Astrocyte (in vitro differentiated cells and primary cell): ENCODE measurements at regions not wholly inside any gene's neighbourhood (a gene's known extent, or its start where the extent isn't known, plus 50 kb on each side); places are given as distances from the start of the nearest gene placed in this dataset.

Source experiments
- DNase-seq: peaks from one replicate; pipeline ENCODE4 v3.0.0-alpha.2; 2010; ENCODE audit warnings: low read depth
- FAIRE-seq: peaks from 2 replicates; lab custom pipeline; 2011; peaks lifted over from hg19 to GRCh38; lab: Jason Lieb, UNC
- H2AFZ ChIP-seq: 2 replicates; pipeline ENCODE4 v1.6.0; 2012; ENCODE audit warnings: low read depth, low read length, inconsistent platforms
- H3K27ac ChIP-seq: 2 replicates; pipeline ENCODE4 v1.5.1; 2011; ENCODE audit warnings: low read depth, low read length, inconsistent platforms
- H3K27me3 ChIP-seq: 2 replicates; pipeline ENCODE4 v1.6.0; 2011; ENCODE audit warnings: low read length, inconsistent platforms; ENCODE audit not compliant: insufficient read depth
- H3K36me3 ChIP-seq: 2 replicates; pipeline ENCODE4 v1.5.1; 2011; ENCODE audit warnings: low read length, inconsistent platforms; ENCODE audit not compliant: insufficient read depth
- H3K4me1 ChIP-seq: 2 replicates; pipeline ENCODE4 v1.5.1; 2011; ENCODE audit warnings: low read length, inconsistent platforms; ENCODE audit not compliant: insufficient read depth
- H3K4me2 ChIP-seq: 2 replicates; pipeline ENCODE4 v1.6.0; 2012; ENCODE audit warnings: low read length, inconsistent platforms
- H3K4me3 ChIP-seq: 2 replicates; pipeline ENCODE4 v1.5.1; 2011; ENCODE audit warnings: low read depth, mild to moderate bottlenecking, low read length, inconsistent platforms; ENCODE audit not compliant: insufficient read depth
- H3K79me2 ChIP-seq: 2 replicates; pipeline ENCODE4 v1.6.0; 2012; ENCODE audit warnings: mild to moderate bottlenecking, low read length, inconsistent platforms; ENCODE audit not compliant: insufficient read depth
- H3K9ac ChIP-seq: 2 replicates; pipeline ENCODE4 v1.6.0; 2012; ENCODE audit warnings: mild to moderate bottlenecking, low read length, inconsistent platforms
- H3K9me3 ChIP-seq: 2 replicates; pipeline ENCODE4 v1.5.1; 2012; ENCODE audit warnings: low read depth, mild to moderate bottlenecking, low read length, inconsistent platforms; ENCODE audit not compliant: insufficient read depth
- H4K20me1 ChIP-seq: 2 replicates; pipeline ENCODE4 v1.6.0; 2012; ENCODE audit warnings: low read length, inconsistent platforms; ENCODE audit not compliant: insufficient read depth
- H3K27ac Mint-ChIP-seq: one replicate; pipeline ENCODE4 v1.8.0; 2021; ENCODE audit warnings: mild to moderate bottlenecking, mixed read lengths; ENCODE audit not compliant: unreplicated experiment
- H3K27me3 Mint-ChIP-seq: one replicate; pipeline ENCODE4 v1.8.0; 2021; ENCODE audit warnings: low read depth, mixed read lengths; ENCODE audit not compliant: unreplicated experiment
- H3K36me3 Mint-ChIP-seq: one replicate; pipeline ENCODE4 v1.8.0; 2021; ENCODE audit warnings: low read depth, mixed read lengths; ENCODE audit not compliant: unreplicated experiment
- H3K4me1 Mint-ChIP-seq: one replicate; pipeline ENCODE4 v1.8.0; 2021; ENCODE audit warnings: low read depth, mixed read lengths; ENCODE audit not compliant: unreplicated experiment
- H3K4me3 Mint-ChIP-seq: one replicate; pipeline ENCODE4 v1.8.0; 2021; ENCODE audit warnings: mild to moderate bottlenecking, moderate library complexity, mixed read lengths; ENCODE audit not compliant: unreplicated experiment
- H3K9me3 Mint-ChIP-seq: one replicate; pipeline ENCODE4 v1.8.0; 2021; ENCODE audit warnings: mild to moderate bottlenecking, mixed read lengths; ENCODE audit not compliant: unreplicated experiment
- CTCF ChIP-seq: IDR thresholded peaks from 2 replicates; pipeline ENCODE4 v1.5.1; 2011; ENCODE audit warnings: low read depth, mild to moderate bottlenecking, inconsistent platforms, low read length, moderate library complexity; ENCODE audit not compliant: insufficient read depth
- EZH2 ChIP-seq: IDR thresholded peaks from 2 replicates; pipeline ENCODE4 v1.6.1; 2012; ENCODE audit warnings: mild to moderate bottlenecking, low read length, inconsistent platforms; ENCODE audit not compliant: insufficient read depth

- H3K4me2 ChIP-seq: no peak overlapping the region
- H3K27ac Mint-ChIP-seq: no peak overlapping the region
- no peaks in the 10 kb centered on the region for H4K20me1 ChIP-seq
- H3K4me1 ChIP-seq: no peaks in the 10 kb centered on the region
- DNase-seq: no peak
- H3K4me1 Mint-ChIP-seq: no peaks in the 10 kb centered on the region
- H2AFZ ChIP-seq: no peak overlapping the region
- H3K27me3 Mint-ChIP-seq: peaks cover 3% of the 10 kb centered on the region
- no peak for TF ChIP-seq CTCF
- no peak for TF ChIP-seq EZH2
- no peaks in the 10 kb centered on the region for H3K36me3 Mint-ChIP-seq
- no peak overlapping the region for H3K27ac ChIP-seq
- H3K9ac ChIP-seq: no peak overlapping the region
- no peaks in the 10 kb centered on the region for H3K36me3 ChIP-seq
- no peak overlapping the region for H3K4me3 ChIP-seq
- H3K27me3 ChIP-seq: no peaks in the 10 kb centered on the region
- no peak overlapping the region for H3K4me3 Mint-ChIP-seq
- peaks cover 9% of the 10 kb centered on the region for H3K9me3 ChIP-seq
- H3K9me3 Mint-ChIP-seq: peaks cover 13% of the 10 kb centered on the region
- FAIRE-seq: no peak
- H3K79me2 ChIP-seq: no peaks in the 10 kb centered on the region
Measured at GRCh38 chr10:131398166-131398565, 86.6 kb upstream of the TCERG1L start.

GRCh38 chr10:131399981-131400380 lies 88.5 kb upstream of the TCERG1L start:
- H3K4me3 ChIP-seq: no peak overlapping the region
- peaks cover 5% of the 10 kb centered on the region for H3K9me3 Mint-ChIP-seq
- H3K9me3 ChIP-seq: peaks cover 13% of the 10 kb centered on the region
- H3K36me3 ChIP-seq: no peaks in the 10 kb centered on the region
- no peaks in the 10 kb centered on the region for H3K79me2 ChIP-seq
- no peaks in the 10 kb centered on the region for H3K36me3 Mint-ChIP-seq
- no peaks in the 10 kb centered on the region for H3K4me1 ChIP-seq
- FAIRE-seq: no peak
- H2AFZ ChIP-seq: no peak overlapping the region
- H3K27ac ChIP-seq: no peak overlapping the region
- no peaks in the 10 kb centered on the region for H3K4me1 Mint-ChIP-seq
- no peak overlapping the region for H3K27ac Mint-ChIP-seq
- H4K20me1 ChIP-seq: no peaks in the 10 kb centered on the region
- H3K27me3 Mint-ChIP-seq: peaks cover 6% of the 10 kb centered on the region
- H3K9ac ChIP-seq: no peak overlapping the region
- H3K27me3 ChIP-seq: no peaks in the 10 kb centered on the region
- H3K4me2 ChIP-seq: no peak overlapping the region
- DNase-seq: no peak
- H3K4me3 Mint-ChIP-seq: no peak overlapping the region
- TF ChIP-seq EZH2 (no peak), CTCF (no peak)

- no peak overlapping the region for H3K27ac Mint-ChIP-seq
- no peak overlapping the region for H3K4me3 Mint-ChIP-seq
- H3K9me3 Mint-ChIP-seq: peaks cover 7% of the 10 kb centered on the region
- Histone ChIP-seq H3K9ac (no peak overlapping the region), H3K9me3 (peaks cover 18% of the 10 kb centered on the region), H4K20me1 (no peaks in the 10 kb centered on the region), H2AFZ (no peak overlapping the region), H3K27ac (no peak overlapping the region), H3K4me3 (no peak overlapping the region), H3K4me1 (no peaks in the 10 kb centered on the region), H3K4me2 (no peak overlapping the region), H3K36me3 (no peaks in the 10 kb centered on the region), H3K79me2 (no peaks in the 10 kb centered on the region), H3K27me3 (no peaks in the 10 kb centered on the region)
- no peaks in the 10 kb centered on the region for H3K4me1 Mint-ChIP-seq
- no peak for TF ChIP-seq EZH2
- no peak for TF ChIP-seq CTCF
- FAIRE-seq: no peak
- peaks cover 6% of the 10 kb centered on the region for H3K27me3 Mint-ChIP-seq
- no peaks in the 10 kb centered on the region for H3K36me3 Mint-ChIP-seq
- no peak for DNase-seq
Measured at GRCh38 chr10:131400513-131400912, 89.0 kb upstream of the TCERG1L start.
